GM11168 (cell line): ENCODE measurements at regions not wholly inside any gene's neighbourhood (a gene's known extent, or its start where the extent isn't known, plus 50 kb on each side); places are given as distances from the start of the nearest gene placed in this dataset.

ENCODE experiments used
- in situ Hi-C: fragments of 300-500 bp; cut with MboI; formaldehyde crosslinking; loops from one replicate; pipeline ENCODE4 v1.12.0; 2022; ENCODE audit warnings: low sequenced_read_pairs; ENCODE audit not compliant: unreplicated experiment

DNA sequence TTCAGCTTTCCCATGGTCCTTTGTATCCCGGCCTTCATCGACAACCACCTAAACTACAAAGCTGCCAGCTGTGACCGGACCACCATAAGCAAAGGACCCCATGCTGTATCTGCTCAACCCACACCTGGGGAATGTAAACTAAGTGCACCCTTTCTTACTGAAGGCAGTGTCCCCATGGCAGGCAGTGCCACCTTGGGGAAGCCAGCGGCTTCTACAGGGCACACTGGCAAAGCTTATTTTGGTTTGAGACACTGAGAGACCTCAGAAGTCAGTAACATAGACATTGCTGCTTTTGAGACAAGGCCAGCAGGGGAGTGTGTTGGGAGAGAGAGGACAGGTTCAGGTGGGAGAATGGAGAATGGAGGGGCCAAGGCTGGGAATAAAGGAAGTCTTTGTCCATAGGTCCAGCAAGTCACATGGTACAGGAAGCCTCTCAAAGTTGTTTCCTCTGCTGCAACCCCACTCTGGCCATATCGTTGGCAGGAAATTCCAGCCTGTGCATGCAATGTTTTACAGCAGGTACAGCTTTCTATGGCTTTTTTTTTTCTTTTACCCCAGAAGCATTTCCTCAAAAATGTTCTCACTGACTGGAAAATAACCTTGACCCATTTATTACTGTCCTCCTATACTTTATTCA, 85.9 kb upstream of the NPVF start:
- in situ Hi-C loops = no loop called here

DNA sequence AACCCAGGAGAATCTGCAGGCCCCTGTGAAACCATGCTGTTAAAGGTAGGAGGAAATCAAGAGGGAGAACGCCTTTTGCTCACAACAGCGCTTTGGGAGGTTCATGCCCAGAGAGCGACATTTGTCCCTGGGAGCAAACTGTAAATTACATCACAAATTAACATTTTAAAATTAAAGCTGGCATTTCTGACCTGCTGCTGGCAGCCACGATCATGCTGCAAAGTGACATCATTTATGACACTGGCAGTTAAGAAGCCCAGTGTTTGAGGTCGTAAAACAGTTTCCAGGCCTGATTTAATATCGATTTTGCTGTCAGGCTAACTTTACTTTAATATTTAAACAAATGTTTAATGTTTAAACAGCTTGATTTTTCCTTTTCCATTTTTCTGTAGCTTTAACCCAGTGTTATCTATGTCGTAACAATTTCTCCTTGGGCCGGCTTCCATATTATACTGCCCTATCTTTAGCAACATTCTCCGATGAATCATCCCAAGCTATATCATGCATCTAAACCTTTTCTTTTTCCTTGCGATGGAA, 86.5 kb upstream of the NPVF start:
- in situ Hi-C loops = no loop called here

DNA sequence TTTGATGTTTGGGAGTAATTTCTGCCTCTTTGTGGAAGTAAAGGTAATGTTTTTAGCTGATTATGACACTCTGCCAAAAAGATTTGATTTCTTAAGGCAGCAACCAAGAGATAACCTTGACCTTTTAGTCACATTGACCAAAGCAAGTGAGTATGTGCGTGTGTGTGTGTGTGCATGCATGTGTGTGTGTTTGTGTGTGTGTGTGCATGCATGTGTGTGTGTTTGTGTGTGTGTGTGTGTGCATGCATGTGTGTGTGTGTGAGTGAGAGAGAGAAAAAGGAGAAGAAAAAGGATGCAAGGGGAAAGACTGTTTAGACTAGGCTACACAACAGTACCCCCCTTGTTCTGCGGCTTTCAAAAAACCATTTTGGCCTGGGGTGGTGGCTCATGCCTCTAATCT, 88.1 kb upstream of the NPVF start:
- in situ Hi-C loops = no loop called here

DNA sequence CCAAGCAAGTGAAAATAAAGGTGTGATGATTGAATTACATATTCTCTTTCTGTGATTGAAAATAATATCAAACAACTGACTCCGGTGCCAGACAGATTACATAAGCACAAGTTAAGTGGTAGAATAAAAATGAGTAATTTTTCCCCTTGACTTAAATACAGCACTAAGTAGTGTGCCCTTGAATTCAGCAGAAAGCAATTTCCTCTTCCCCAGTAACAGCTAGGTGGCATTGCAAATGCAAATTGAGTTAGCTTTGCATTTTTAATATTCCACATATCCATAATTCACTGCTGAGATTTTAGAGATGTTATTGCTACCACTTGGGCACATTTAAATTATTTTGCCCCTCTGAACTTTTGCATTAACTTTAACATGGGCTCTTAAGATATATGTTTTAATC, 89.8 kb upstream of the NPVF start:
- in situ Hi-C loops = no loop called here

DNA sequence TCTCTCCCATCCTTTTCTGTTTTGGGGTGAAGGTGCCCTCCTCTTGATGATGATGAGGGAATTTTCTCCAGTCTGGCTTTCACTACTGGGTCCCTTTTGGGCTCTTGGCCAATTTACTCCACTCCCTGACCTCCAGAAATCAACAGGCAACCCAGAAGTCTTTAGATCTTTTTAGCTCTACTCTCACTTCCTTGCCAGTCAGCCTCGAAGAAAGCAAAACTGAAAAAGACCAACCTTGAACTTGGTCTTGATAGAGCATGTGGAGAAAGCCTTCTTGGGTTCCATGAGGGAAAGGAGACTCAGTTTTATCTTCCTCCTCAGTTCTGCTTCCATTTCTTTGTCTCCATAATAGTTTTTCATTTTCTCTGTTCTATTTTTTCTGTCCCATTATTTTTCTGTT, 91.4 kb upstream of the NPVF start:
- in situ Hi-C loops = no loop called here

DNA sequence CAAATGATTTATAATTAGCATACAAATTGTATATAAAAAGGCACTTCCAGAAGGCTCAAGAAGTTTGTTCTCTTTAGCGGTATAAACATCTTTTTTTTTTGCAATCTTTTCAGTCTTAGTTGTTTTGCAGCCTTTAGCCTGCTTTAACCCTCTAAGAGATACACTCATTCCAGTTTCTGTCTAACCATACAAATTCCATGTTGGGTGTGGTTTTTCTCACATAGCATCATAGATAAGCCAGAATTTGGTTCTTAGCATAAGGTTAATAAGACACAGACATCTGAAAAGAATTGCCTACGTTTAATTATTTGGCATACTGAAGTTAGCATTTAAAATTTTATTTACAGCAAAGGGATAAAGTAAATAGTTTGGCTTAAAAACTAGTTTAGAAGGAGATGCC, 92.5 kb upstream of the NPVF start:
- in situ Hi-C loops = no loop called here

DNA sequence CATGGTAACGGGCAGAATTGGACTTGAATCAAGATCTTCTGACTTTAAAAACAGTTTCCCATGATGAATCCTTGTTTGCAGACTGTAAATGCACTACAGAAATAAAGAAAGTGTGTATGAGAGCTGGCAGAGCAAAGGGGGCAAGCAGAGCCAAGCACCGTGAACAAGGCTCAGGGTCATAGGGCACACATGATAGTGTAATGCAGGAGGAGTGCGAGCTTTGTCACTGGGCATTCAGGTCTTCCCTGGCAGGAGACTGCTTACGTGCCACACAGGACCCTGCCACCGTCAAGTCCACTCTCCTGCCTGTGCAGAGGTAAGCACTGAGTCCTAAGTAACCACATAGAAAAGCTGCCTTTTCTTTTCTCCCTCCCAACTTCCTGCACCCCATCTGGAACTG, 93.1 kb upstream of the NPVF start:
- in situ Hi-C loops = no loop called here

DNA sequence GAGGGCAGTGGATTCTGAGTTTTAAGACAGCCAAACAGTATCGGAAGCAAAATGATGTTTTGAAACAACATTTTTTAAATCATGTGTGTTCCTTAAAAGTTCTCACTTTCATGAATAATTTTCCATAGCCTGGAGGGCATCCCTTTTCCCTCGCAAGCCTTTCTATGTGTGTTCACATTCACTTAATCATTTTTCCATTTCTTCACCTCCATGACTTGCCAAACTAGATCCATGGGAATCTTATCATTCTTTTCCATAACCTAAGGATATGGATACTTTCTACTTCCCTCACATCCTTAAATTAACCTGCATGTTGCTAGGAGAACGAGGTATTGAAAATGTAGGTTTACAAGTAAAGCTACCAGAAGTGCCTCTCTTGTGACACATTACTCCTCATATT, 94.2 kb upstream of the NPVF start:
- in situ Hi-C loops = no loop called here

DNA sequence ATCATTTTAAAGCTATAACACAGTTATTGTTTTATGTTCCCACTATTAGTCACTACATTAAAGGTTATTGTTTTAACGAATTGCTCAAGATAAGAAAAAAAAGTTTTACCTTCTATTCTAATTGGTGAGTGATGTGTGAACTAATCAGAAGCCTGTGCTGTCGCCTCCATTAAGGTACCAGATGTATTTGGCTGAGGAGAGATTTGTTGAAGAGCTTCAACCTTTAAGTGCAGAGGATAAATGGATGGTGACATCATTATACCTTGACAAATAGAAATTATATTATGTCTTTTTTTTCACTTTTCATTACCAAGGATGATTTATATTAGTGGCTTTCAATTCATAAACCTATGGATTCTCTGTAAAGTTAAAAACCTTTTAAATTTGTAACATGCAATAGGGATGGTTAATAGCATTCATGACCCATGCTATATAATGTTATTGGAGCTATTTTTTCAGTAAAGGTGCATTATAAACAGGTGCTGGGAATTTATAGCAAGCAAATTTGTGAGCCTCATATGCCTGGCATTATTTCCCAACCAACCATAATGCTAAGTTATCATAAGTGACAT, 97.0 kb upstream of the NPVF start:
- in situ Hi-C loops = no loop called here

DNA sequence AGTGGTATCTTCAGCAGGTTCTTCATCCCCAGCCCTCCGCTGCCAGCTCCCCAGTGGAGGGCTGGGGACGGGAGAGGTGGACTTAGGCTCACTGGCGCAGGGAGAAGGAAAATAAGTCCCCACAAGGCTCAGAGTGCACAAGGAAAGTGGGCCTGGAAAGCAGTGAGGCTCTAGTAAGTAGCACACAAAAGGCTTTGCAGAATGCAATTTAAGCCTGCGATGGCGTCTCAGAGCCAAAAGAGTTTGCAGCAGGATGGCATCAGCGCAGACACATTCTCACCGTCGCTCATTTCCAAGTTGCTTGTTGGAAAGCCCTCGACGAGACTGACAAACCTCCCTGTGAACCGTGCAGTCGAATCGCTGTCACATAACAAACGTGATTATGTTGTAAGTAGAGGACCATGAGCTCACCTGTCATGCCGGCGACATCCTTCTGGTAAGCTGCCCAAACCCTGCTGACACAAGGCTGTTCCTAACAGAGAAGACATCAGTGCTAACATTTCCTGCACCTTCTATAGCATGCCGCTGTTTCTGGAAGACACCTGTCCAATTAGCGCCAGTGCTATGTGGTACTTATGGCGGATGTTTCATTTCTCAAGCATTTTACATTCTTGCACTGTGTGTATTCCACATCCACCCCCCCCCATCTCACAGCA, 98.3 kb upstream of the NPVF start:
- in situ Hi-C loops = no loop called here

DNA sequence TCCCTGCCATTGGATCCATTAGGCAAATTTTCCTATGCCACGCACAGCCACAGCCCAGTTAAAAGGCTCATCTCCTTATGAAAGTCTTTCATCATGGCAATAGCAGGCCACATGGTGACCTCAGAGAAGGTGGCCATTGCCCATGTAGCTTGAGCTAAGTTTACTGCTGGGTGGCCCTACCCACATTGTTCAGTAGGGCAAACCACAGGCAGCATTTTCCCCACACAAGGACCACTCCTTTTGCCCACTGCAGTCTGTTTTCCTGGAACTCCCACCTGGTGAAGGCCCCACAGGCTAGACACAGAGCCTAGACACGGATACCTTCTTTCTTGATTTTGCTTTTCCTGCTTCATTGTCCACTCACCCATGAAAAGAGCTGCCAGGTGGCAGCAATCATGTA, 101.5 kb upstream of the NPVF start:
- in situ Hi-C loops = no loop called here

DNA sequence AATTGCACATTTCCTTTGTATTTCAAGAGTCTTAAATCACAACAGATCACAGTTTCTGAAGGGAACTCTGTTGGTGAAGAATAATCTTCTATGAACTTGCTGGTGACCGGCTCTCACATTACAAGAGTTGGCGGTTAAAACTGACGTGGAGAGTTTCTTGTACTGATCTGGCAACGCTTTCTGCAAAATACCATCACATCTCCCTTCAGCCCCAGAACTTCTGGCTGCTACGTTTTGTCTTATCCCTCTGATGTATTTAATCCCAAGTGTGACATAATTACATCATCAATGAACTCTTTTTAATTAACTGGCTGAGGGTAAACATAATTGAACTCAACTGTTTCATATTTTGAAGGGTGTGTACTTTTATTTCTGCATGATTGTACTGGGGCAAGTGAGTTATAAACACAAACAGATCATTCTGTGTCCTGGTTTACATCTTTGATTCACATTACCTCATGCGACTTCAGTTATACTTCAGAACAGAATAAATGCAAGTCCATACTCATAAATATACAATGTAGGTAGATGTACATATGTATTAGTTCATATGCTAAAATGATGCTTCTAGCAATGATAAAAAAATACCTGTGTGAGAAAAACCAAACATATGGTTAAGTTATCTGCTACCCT, 105.1 kb upstream of the NPVF start:
- in situ Hi-C loops = no loop called here

DNA sequence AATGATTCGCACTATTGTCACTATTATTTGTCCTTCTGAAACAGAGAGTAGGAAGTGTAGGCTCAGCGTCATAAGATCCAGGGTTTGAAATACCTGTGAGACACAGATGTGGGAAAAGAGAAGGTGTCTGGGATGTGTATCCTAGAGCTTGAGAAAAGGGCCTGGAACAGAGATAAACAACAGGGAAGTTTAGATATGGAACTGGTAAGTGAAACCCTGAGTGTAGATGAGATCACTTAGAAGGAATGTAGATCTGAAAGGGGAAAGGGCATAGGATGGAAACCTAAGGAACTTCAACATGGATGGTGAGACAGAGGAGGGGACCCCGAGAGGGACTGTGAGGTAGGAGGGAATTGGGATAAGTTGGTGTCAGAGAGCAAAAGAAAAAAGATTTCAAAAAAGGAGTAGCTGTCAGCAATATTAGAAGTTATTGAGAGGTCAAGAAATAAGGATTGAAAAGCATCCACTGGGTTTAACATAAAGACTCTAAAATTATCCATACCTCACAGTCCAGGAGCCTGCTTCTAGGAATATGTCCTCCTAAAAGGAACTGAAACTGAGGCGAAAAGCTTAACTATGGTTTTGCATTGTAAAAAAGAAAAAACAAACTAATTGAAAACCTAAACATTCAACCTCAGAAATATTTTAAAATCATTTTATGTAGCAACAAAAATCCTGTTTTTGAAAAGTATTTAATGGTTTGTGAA, 119.2 kb upstream of the NPVF start:
- in situ Hi-C loops = no loop called here

DNA sequence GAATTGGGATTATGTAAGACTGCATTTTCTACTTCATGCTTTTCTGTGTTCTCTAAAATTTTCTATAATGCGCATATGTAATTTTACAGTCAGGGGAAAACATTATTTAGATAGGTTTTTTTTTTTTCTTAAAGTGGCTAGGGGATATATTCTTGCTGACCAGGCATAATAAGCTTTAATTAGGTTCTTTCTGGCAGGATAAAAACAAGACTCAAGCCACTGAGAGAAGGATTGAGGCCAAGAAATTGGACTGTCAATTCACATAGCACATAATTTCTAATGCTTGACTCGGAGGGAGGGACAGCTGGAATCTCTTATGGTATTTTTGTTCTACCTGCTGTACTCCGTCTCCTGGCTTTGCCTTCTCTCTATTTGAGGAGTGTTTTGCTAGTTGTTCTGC, 119.8 kb upstream of the NPVF start:
- in situ Hi-C loops = no loop called here

DNA sequence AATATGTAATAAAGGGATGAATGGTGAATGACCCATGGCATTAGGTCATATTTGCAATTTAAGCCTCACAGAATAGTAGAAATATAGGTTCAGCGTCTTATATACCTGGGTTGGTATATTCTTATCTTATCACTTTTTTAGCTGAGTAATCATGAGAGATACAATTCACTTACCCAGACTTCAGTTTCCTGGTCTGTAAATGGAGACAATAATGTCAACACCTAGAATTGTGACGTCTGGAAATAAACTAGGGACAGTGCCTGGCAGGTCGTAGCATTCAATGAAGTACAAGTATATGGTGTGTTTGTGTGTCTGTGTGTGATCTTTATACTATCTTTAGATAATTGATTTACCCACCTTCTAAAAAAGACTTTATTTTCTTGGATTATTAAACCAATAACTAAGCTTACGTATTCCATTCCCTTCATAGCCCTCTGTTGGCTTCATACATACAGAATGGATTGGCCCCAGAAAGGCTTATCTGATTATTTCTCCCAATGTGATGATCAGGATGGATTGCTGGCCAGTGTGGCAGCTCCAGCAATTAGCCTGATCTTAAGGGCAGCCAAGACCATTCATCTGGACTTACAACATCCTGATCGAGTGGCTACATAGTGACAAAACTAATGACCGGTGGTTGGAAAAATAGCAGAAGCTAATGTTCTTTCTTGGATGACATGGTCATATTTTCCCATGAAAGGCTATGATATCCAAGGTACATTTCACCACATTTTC, 121.2 kb upstream of the NPVF start:
- in situ Hi-C loops = no loop called here

DNA sequence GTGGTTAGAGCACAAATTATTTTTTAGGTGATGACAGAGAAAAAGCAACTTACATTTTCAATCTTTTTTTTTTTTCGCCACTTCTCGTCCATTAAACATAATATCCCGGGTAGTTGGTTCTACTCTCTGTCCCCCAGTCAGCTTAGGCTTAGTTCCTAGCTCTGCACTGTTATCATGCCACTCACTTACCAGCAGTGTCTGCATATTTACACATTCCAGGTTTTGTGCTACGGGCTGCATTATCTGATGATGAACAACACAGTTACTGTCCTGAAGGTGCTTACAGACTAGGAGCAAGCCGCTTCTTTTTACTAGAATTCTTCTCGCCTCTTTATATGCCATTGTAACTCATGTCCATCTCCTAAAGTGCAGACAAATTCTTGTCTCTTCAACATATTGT, 121.8 kb upstream of the NPVF start:
- in situ Hi-C loops = no loop called here

DNA sequence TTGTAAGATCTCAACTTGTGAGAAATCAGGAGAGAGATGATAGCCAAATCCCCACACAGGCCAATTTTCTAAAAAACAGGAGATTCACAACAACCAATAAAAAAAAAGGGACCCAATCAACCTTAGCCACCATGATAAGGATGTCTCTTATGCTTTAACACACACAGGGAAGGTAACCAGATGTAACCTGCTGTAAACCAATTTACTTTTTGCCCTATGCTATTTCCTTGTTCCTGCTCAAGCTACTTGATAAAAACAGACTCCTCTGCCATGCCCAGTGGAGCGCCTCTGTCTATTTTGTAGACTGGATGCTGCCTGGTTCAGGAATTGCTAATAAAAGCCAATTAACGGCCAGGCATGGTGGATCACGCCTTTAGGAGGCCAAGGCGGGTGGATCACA, 123.5 kb upstream of the NPVF start:
- in situ Hi-C loops = no loop called here

DNA sequence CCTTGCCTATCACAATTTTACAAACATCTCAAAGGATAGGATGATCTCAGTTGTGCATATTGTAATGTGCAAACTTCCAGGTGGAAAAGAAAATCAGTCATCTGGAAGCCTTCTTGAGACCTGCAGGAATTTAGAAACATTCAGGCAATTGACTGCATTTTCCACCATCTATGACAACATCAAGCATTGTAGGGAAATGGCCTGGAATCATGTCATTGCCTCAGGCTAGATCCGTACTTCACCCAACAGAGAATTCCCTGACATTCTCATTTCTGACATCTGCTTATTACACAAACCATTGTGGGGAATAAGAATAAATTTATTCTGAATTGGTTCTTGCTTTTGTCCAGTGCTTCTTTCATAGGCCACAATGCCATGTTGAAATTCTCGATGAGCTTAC, 124.9 kb upstream of the NPVF start:
- in situ Hi-C loops = no loop called here

DNA sequence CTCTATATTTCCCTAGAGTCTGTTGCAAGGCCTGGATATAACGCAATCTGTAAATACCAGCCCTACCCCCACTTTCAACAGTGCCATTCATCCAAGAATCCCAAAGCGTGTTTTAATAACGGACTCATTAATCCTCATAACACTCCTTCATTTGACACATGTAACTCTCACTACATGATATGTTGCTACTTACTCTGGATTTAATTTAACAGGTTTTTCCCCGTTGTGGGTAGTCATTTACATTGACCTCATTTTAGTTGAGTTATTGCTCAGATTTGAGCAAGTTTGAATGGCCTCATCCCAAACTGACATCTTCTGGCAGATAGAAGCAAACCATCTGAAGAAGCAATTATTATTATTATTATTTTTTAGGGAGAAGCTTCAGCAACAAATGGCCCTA, 125.4 kb upstream of the NPVF start:
- in situ Hi-C loops = no loop called here

DNA sequence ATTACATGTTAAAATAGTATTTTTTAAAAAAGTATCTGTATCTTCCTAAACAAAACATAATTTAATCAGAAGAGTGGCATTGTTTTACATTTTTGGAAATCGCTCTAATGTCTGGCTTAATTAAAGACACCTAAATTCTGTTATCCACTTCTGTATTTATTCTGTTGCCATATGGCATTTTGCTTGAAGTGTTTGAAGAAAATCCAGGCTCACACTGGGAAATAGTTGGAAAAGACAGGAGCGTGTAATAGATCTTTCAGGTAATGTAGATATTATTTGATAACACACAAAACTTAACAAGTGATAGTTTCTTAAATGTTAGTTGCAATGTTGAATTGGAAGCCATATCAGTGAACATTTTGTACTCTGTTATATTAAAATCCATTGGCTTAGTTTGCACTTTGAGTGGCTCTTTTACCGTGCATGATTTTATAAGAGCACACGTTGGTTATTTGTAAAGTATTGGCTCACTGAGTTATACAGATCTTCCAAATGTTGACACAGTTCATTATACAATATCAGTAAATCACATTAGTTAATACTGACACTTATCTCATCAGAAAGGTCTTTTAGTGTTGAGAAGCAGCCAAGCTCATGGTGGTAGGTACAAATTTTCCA, 128.4 kb upstream of the NPVF start:
- in situ Hi-C loops = no loop called here
